Endothelial cell of umbilical vein (primary cell): ENCODE measurements at regions not wholly inside any gene's neighbourhood (a gene's known extent, or its start where the extent isn't known, plus 50 kb on each side); places are given as distances from the start of the nearest gene placed in this dataset.
"Not testable (repeated sequence)": the region's sequence is repeated elsewhere in the genome, so short reads cannot be mapped to it uniquely, and the experiment has no call there.

Experiments
- BruUV-seq: library from RNA; stranded (reverse); fragments of 400-500 nt; replicated peaks from 2 replicates; lab custom pipeline; 2021; lab: Mats Ljungman, UMichigan
- CTCF ChIA-PET: fragments of 300-600, 350-600 bp; sonication (Branson Sonifier 250); formaldehyde crosslinking; loops from one replicate; lab custom pipeline; 2021; ENCODE audit warnings: antibody characterized with exemption, inconsistent platforms; lab: Charles Lee
- POLR2A ChIA-PET: fragments of 300-600, 350-600 bp; sonication (Branson Sonifier 250); formaldehyde crosslinking; loops from one replicate; lab custom pipeline; 2021; ENCODE audit warnings: antibody characterized with exemption, inconsistent platforms; lab: Charles Lee
- DNase-seq: peaks from one replicate; pipeline ENCODE4 v3.0.0-alpha.2; 2011; ENCODE audit warnings: low read depth, low spot score
- FAIRE-seq: peaks from 2 replicates; lab custom pipeline; 2011; peaks lifted over from hg19 to GRCh38; lab: Jason Lieb, UNC
- H2AFZ ChIP-seq: 2 replicates; pipeline ENCODE4 v1.6.0; 2012; ENCODE audit warnings: low read depth, low read length, control low read depth, inconsistent platforms
- H3K27ac ChIP-seq: 2 replicates; pipeline ENCODE4 v1.5.1; 2011; ENCODE audit warnings: low read depth, mild to moderate bottlenecking, control low read depth, low read length, moderate library complexity; ENCODE audit not compliant: insufficient read depth
- H3K27me3 ChIP-seq, 2 experiments: 2 replicates each; pipeline versions ENCODE4 v1.6.0 to v1.6.1; 2011; ENCODE audit warnings: low read length in 2 of 2, mixed read lengths in 1 of 2; ENCODE audit not compliant: control insufficient read depth in 2 of 2, insufficient read depth in 2 of 2
- H3K36me3 ChIP-seq, 2 experiments: 2 replicates in 1 of 2; 3 replicates in 1 of 2; pipeline ENCODE4 v1.5.1; 2011; ENCODE audit warnings: low read length in 2 of 2, mild to moderate bottlenecking in 1 of 2, moderate library complexity in 1 of 2; ENCODE audit not compliant: control insufficient read depth in 2 of 2, insufficient read depth in 2 of 2; ENCODE audit errors: extremely low read depth in 1 of 2
- H3K4me1 ChIP-seq: 3 replicates; pipeline ENCODE4 v1.5.1; 2011; ENCODE audit warnings: mild to moderate bottlenecking, low read length; ENCODE audit not compliant: control insufficient read depth, insufficient read depth; ENCODE audit errors: extremely low read depth
- H3K4me2 ChIP-seq: 2 replicates; pipeline ENCODE4 v1.6.1; 2011; ENCODE audit warnings: low read length, control low read depth, mixed read lengths; ENCODE audit not compliant: insufficient read depth
- H3K4me3 ChIP-seq, 3 experiments: fragments of 200-600 bp in 1 of 3; sonication (generic), shearing (Covaris generic) in 1 of 3; replicated peaks in 1 of 3; 2 replicates each; pipeline ENCODE4 v1.5.1; 2011 to 2016; ENCODE audit warnings: control low read depth in 3 of 3, low read length in 3 of 3, mild to moderate bottlenecking in 2 of 3, inconsistent platforms in 1 of 3, low read depth in 1 of 3, moderate library complexity in 1 of 3; ENCODE audit not compliant: insufficient read depth in 1 of 3
- H3K79me2 ChIP-seq: 2 replicates; pipeline ENCODE4 v1.6.0; 2012; ENCODE audit warnings: low read length, inconsistent platforms; ENCODE audit not compliant: control insufficient read depth, insufficient read depth
- H3K9ac ChIP-seq: replicated peaks from 2 replicates; pipeline ENCODE3; 2011; ENCODE audit warnings: low read length, control low read depth; ENCODE audit not compliant: insufficient read depth; ENCODE audit errors: extremely low read depth
- H3K9me1 ChIP-seq: replicated peaks from 3 replicates; pipeline ENCODE4 v1.6.0; 2011; ENCODE audit warnings: mild to moderate bottlenecking, low read length; ENCODE audit not compliant: control insufficient read depth, insufficient read depth; ENCODE audit errors: extremely low read depth
- H3K9me3 ChIP-seq: replicated peaks from 2 replicates; pipeline ENCODE4 v1.5.1; 2012; ENCODE audit warnings: low read length, inconsistent platforms; ENCODE audit not compliant: control insufficient read depth, insufficient read depth
- H4K20me1 ChIP-seq: replicated peaks from 2 replicates; pipeline ENCODE3; 2011; ENCODE audit warnings: mild to moderate bottlenecking, low read length; ENCODE audit not compliant: control insufficient read depth, insufficient read depth; ENCODE audit errors: extremely low read depth
- CTCF ChIP-seq, 2 donors: IDR thresholded peaks; 1 replicate in 1 of 2; 2 replicates in 1 of 2; pipeline ENCODE4 v1.5.1; 2011; ENCODE audit warnings: low read length in 2 of 2, mild to moderate bottlenecking in 2 of 2, moderate library complexity in 2 of 2, control low read depth in 1 of 2, inconsistent platforms in 1 of 2, low read depth in 1 of 2; ENCODE audit not compliant: insufficient read depth in 1 of 2; ENCODE audit errors: extremely low read depth in 1 of 2
- FOS ChIP-seq: IDR thresholded peaks from 2 replicates; pipeline ENCODE4 v1.6.1; 2011; ENCODE audit warnings: mild to moderate bottlenecking, low read length, moderate library complexity, borderline replicate concordance; ENCODE audit not compliant: insufficient read depth
- POLR2A ChIP-seq: IDR thresholded peaks from 2 replicates; pipeline ENCODE4 v1.6.1; 2012; ENCODE audit warnings: low read depth, mild to moderate bottlenecking, control low read depth, low read length
- POLR2AphosphoS5 ChIP-seq: IDR thresholded peaks from 2 replicates; pipeline ENCODE4 v1.6.1; 2012; ENCODE audit warnings: low read depth, mild to moderate bottlenecking, control low read depth, low read length, moderate library complexity; ENCODE audit not compliant: insufficient read depth
- dilution Hi-C: fragments of 300-500 bp; cut with MboI; formaldehyde crosslinking; loops from one replicate; pipeline ENCODE4 v1.15.0; 2019; ENCODE audit warnings: low sequenced_read_pairs; ENCODE audit not compliant: extremely low pct_ligation_motif_present
- intact Hi-C: fragments of 100-400 bp; cut with micrococcal nuclease; formaldehyde crosslinking; loops from one replicate; pipeline ENCODE4 v1.10.0; 2022

- no peak for DNase-seq
- POLR2A ChIA-PET: no interaction called here
- Histone ChIP-seq H3K79me2 (no peaks in the 10 kb centered on the region), H3K4me3 (no peak overlapping the region), H3K9ac (no peak overlapping the region), H3K9me1 (no peaks in the 10 kb centered on the region), H3K9me3 (no peaks in the 10 kb centered on the region), H3K27ac (no peak overlapping the region), H4K20me1 (no peaks in the 10 kb centered on the region), H3K4me1 (no peaks in the 10 kb centered on the region), H3K4me2 (no peak overlapping the region), H3K27me3 (no peaks in the 10 kb centered on the region), H3K36me3 (no peaks in the 10 kb centered on the region), H2AFZ (no peak overlapping the region)
- CTCF ChIA-PET: no interaction called here
- no TSS peak for BruUV-seq
- no peak for FAIRE-seq
- dilution Hi-C loops (no loop called here), intact Hi-C loops (no loop called here)
- no peak for TF ChIP-seq CTCF (IDR thresholded peaks at IDR 0.05; ENCODE audit: extremely low read depth in 1 of 2, insufficient read depth in 1 of 2, low read depth in 1 of 2, low read length in 2 of 2)
- TF ChIP-seq POLR2AphosphoS5: no peak
- no peak for TF ChIP-seq POLR2A
- no peak for TF ChIP-seq FOS
These were observed 336.6 kb downstream of the PREX1 start for GRCh38 chr20:48490961-48491831.

GRCh38 chr20:48490341-48490740 is 337.5 kb downstream of the PREX1 start:
- H2AFZ ChIP-seq, H3K4me3 ChIP-seq, FAIRE-seq, intact Hi-C loops, H3K27ac ChIP-seq, dilution Hi-C loops, DNase-seq, H3K9me3 ChIP-seq, H3K79me2 ChIP-seq, CTCF ChIA-PET, BruUV-seq, H3K4me1 ChIP-seq, H3K9ac ChIP-seq, H3K9me1 ChIP-seq, POLR2A ChIA-PET, H3K27me3 ChIP-seq, H4K20me1 ChIP-seq, H3K36me3 ChIP-seq, H3K4me2 ChIP-seq: not testable (repeated sequence)
